IMR-90 (cell line): ENCODE measurements at regions not wholly inside any gene's neighbourhood (a gene's known extent, or its start where the extent isn't known, plus 50 kb on each side); places are given as distances from the start of the nearest gene placed in this dataset.

ENCODE experiments used
- ATAC-seq: fragments of 200-7000 bp; cut with Tn5 transposase; 2 replicates; pipeline ENCODE4 v1.9.1; 2020; ENCODE audit warnings: low read depth, mild to moderate bottlenecking, moderate library complexity
- BruUV-seq: library from RNA; stranded (reverse); fragments of 400-500 nt; replicated peaks from 2 replicates; lab custom pipeline; 2021; lab: Mats Ljungman, UMichigan
- CTCF ChIA-PET: fragments of 300-600 bp; formaldehyde crosslinking; extraction: SDS; loops from one replicate; lab custom pipeline; 2021; ENCODE audit warnings: antibody characterized with exemption; lab: Yijun Ruan, JAX
- POLR2A ChIA-PET: fragments of 300-600 bp; sonication (Branson Sonifier 250); formaldehyde crosslinking; loops from one replicate; lab custom pipeline; 2022; ENCODE audit warnings: antibody characterized with exemption; ENCODE audit not compliant: unreplicated experiment; lab: Charles Lee
- DNase-seq: peaks from one replicate; pipeline ENCODE4 v3.0.0; 2013
- H2AFZ ChIP-seq: replicated peaks from 2 replicates; pipeline ENCODE3; 2013; ENCODE audit warnings: low read length, mild to moderate bottlenecking; ENCODE audit not compliant: poor library complexity
- H2AK5ac ChIP-seq: 2 replicates; pipeline ENCODE4 v1.6.1; 2013; ENCODE audit warnings: low read depth, low read length, inconsistent platforms
- H2AK9ac ChIP-seq: replicated peaks from 2 replicates; pipeline ENCODE3; 2013; ENCODE audit warnings: mild to moderate bottlenecking, low read depth, low read length, moderate library complexity; ENCODE audit not compliant: poor library complexity
- H2BK120ac ChIP-seq: 2 replicates; pipeline ENCODE4 v1.6.1; 2013; ENCODE audit warnings: low read depth, low read length, inconsistent platforms
- H2BK15ac ChIP-seq: 3 replicates; pipeline ENCODE4 v1.6.1; 2013; ENCODE audit warnings: low read depth, low read length, inconsistent platforms
- H2BK20ac ChIP-seq: 2 replicates; pipeline ENCODE4 v1.6.1; 2013; ENCODE audit warnings: low read depth, mild to moderate bottlenecking, inconsistent platforms, low read length, moderate library complexity
- H2BK5ac ChIP-seq: 2 replicates; pipeline ENCODE4 v1.6.1; 2013; ENCODE audit warnings: mild to moderate bottlenecking, low read depth, low read length, inconsistent platforms; ENCODE audit not compliant: poor library complexity, severe bottlenecking
- H3K14ac ChIP-seq: replicated peaks from 2 replicates; pipeline ENCODE4 v1.6.1; 2013; ENCODE audit warnings: low read depth, low read length, inconsistent platforms
- H3K18ac ChIP-seq: 2 replicates; pipeline ENCODE4 v1.6.1; 2013; ENCODE audit warnings: low read depth, low read length, control low read depth
- H3K23ac ChIP-seq: 2 replicates; pipeline ENCODE4 v1.6.1; 2013; ENCODE audit warnings: low read depth, low read length, inconsistent platforms
- H3K27ac ChIP-seq: 2 replicates; pipeline ENCODE4 v1.5.1; 2013; ENCODE audit warnings: mild to moderate bottlenecking, control low read depth, low read length; ENCODE audit not compliant: insufficient read depth
- H3K27me3 ChIP-seq: 2 replicates; pipeline ENCODE4 v1.6.1; 2013; ENCODE audit warnings: low read length; ENCODE audit not compliant: control insufficient read depth, insufficient read depth
- H3K36me3 ChIP-seq: 2 replicates; pipeline ENCODE4 v1.6.1; 2013; ENCODE audit warnings: low read length, mixed read lengths; ENCODE audit not compliant: control insufficient read depth, insufficient read depth
- H3K4ac ChIP-seq: 2 replicates; pipeline ENCODE4 v1.6.1; 2013; ENCODE audit warnings: low read depth, low read length, inconsistent platforms
- H3K4me1 ChIP-seq: 2 replicates; pipeline ENCODE4 v1.6.1; 2013; ENCODE audit warnings: low read length, mixed read lengths; ENCODE audit not compliant: control insufficient read depth, insufficient read depth
- H3K4me2 ChIP-seq: 2 replicates; pipeline ENCODE4 v1.6.1; 2013; ENCODE audit warnings: low read depth, mild to moderate bottlenecking, control low read depth, low read length, moderate library complexity
- H3K4me3 ChIP-seq: 2 replicates; pipeline ENCODE4 v1.5.1; 2013; ENCODE audit warnings: low read depth, mild to moderate bottlenecking, control low read depth, low read length, moderate library complexity; ENCODE audit not compliant: insufficient read depth
- H3K56ac ChIP-seq: 2 replicates; pipeline ENCODE4 v1.6.1; 2013; ENCODE audit warnings: low read length, inconsistent platforms; ENCODE audit not compliant: insufficient read depth; ENCODE audit errors: extremely low read depth
- H3K79me1 ChIP-seq, 2 experiments: 2 replicates each; pipeline ENCODE4 v1.6.1; 2013; ENCODE audit warnings: low read length in 2 of 2, inconsistent platforms in 1 of 2, low read depth in 1 of 2
- H3K9ac ChIP-seq: 2 replicates; pipeline ENCODE4 v1.6.1; 2013; ENCODE audit warnings: low read depth, low read length, control low read depth
- H3K9me1 ChIP-seq: 2 replicates; pipeline ENCODE4 v1.6.1; 2013; ENCODE audit warnings: low read length, inconsistent platforms; ENCODE audit not compliant: insufficient read depth
- H3K9me3 ChIP-seq: 2 replicates; pipeline ENCODE4 v1.6.1; 2013; ENCODE audit warnings: low read length; ENCODE audit not compliant: control insufficient read depth, insufficient read depth
- H4K20me1 ChIP-seq: 2 replicates; pipeline ENCODE4 v1.6.1; 2013; ENCODE audit warnings: low read length, inconsistent platforms; ENCODE audit not compliant: insufficient read depth
- H4K5ac ChIP-seq: 2 replicates; pipeline ENCODE4 v1.6.1; 2013; ENCODE audit warnings: mild to moderate bottlenecking, low read depth, low read length, control low read depth
- H4K8ac ChIP-seq, 2 experiments: 2 replicates each; pipeline ENCODE4 v1.6.1; 2013; ENCODE audit warnings: low read depth in 2 of 2, low read length in 2 of 2, control low read depth in 1 of 2, inconsistent platforms in 1 of 2
- H4K91ac ChIP-seq: 2 replicates; pipeline ENCODE4 v1.6.1; 2013; ENCODE audit warnings: low read depth, low read length, inconsistent platforms; ENCODE audit not compliant: insufficient read depth
- BHLHE40 ChIP-seq: fragments of 150-350 bp; IDR thresholded peaks from 2 replicates; pipeline ENCODE4 v1.6.1; 2016; ENCODE audit warnings: mild to moderate bottlenecking, low read depth, low read length
- CEBPB ChIP-seq: IDR thresholded peaks from 2 replicates; pipeline ENCODE4 v1.6.1; 2012; ENCODE audit warnings: low read depth, low read length, improper control_type of control experiment
- CHD1 ChIP-seq: IDR thresholded peaks from 2 replicates; pipeline ENCODE4 v1.6.1; 2012; ENCODE audit warnings: low read depth, low read length, improper control_type of control experiment
- CTCF ChIP-seq: conservative IDR thresholded peaks from 2 replicates; pipeline ENCODE4 v1.5.1; 2012; ENCODE audit warnings: mild to moderate bottlenecking, low read depth, low read length, improper control_type of control experiment
- ELK1 ChIP-seq: fragments of 150-350 bp; IDR thresholded peaks from 2 replicates; pipeline ENCODE4 v1.6.1; 2016; ENCODE audit warnings: low read depth, mild to moderate bottlenecking, low read length, moderate library complexity, borderline replicate concordance
- FOS ChIP-seq: fragments of 150-350 bp; IDR thresholded peaks from 2 replicates; pipeline ENCODE4 v1.6.1; 2016; ENCODE audit warnings: low read depth, low read length
- MAFK ChIP-seq: IDR thresholded peaks from 2 replicates; pipeline ENCODE4 v1.6.1; 2012; ENCODE audit warnings: low read depth, low read length, improper control_type of control experiment
- MAZ ChIP-seq: IDR thresholded peaks from 2 replicates; pipeline ENCODE4 v1.6.1; 2012; ENCODE audit warnings: low read depth, mild to moderate bottlenecking, low read length, improper control_type of control experiment, moderate library complexity, borderline replicate concordance
- MXI1 ChIP-seq: IDR thresholded peaks from 2 replicates; pipeline ENCODE4 v1.6.1; 2012; ENCODE audit warnings: low read depth, mild to moderate bottlenecking, low read length, moderate library complexity, borderline replicate concordance
- NFE2L2 ChIP-seq: fragments of 150-350 bp; IDR thresholded peaks from 2 replicates; pipeline ENCODE4 v1.6.1; 2016; ENCODE audit warnings: low read depth, mild to moderate bottlenecking, low read length
- POLR2A ChIP-seq: IDR thresholded peaks from 2 replicates; pipeline ENCODE4 v1.6.1; 2012; ENCODE audit warnings: mild to moderate bottlenecking, low read depth, low read length
- RAD21 ChIP-seq: IDR thresholded peaks from 2 replicates; pipeline ENCODE4 v1.6.1; 2012; ENCODE audit warnings: low read length, improper control_type of control experiment
- RCOR1 ChIP-seq: IDR thresholded peaks from 2 replicates; pipeline ENCODE4 v1.6.1; 2012; ENCODE audit warnings: mild to moderate bottlenecking, low read length, improper control_type of control experiment; ENCODE audit not compliant: insufficient replicate concordance
- RFX5 ChIP-seq: IDR thresholded peaks from 2 replicates; pipeline ENCODE4 v1.8.0; 2012; ENCODE audit warnings: low read depth, mild to moderate bottlenecking, low read length, moderate library complexity
- SMC3 ChIP-seq: fragments of 150-350 bp; IDR thresholded peaks from 2 replicates; pipeline ENCODE4 v1.6.1; 2016; ENCODE audit warnings: low read depth, mild to moderate bottlenecking, antibody characterized with exemption, low read length, moderate library complexity
- USF2 ChIP-seq: fragments of 150-350 bp; IDR thresholded peaks from 2 replicates; pipeline ENCODE4 v1.6.1; 2017; ENCODE audit warnings: mild to moderate bottlenecking, antibody characterized with exemption, low read length, low read depth
- WGBS, 2 experiments: methylation state at CpG; one replicate each; pipeline versions ENCODE4 v1.1.5 to v1.1.7; 2013; ENCODE audit warnings: missing lambda C conversion rate in 2 of 2; ENCODE audit not compliant: insufficient read length in 1 of 2; ENCODE audit errors: extremely low coverage in 2 of 2; 5-methylcytosine and 5-hydroxymethylcytosine counted together
- dilution Hi-C: fragments of 300-500 bp; cut with HindIII; formaldehyde crosslinking; loops from one replicate; pipeline ENCODE4 v1.14.3; 2018; ENCODE audit warnings: low sequenced_read_pairs; ENCODE audit not compliant: unreplicated experiment
- in situ Hi-C: fragments of 300-500 bp; cut with MboI; formaldehyde crosslinking; loops from 3 replicates; pipeline ENCODE4 v1.14.3; 2019; ENCODE audit warnings: low sequenced_read_pairs, inconsistent platforms, mixed read lengths
- intact Hi-C: fragments of 100-400 bp; cut with micrococcal nuclease; formaldehyde crosslinking; loops from 2 replicates; pipeline ENCODE4 v1.10.0; 2022

GRCh38 chr2:29981402-29981801, 60.0 kb upstream of the ALK start:
- 48% methylated on average over 2 of the region's 4 CpGs; no CpG with 5 or more reads in 1 of the 2 experiments for WGBS, 2 experiments
- no peak overlapping the region for H3K56ac ChIP-seq
- no peaks in the 10 kb centered on the region for H3K4me1 ChIP-seq
- H3K4me3 ChIP-seq: no peak overlapping the region
- dilution Hi-C loops (no loop called here), in situ Hi-C loops (no loop called here), intact Hi-C loops (no loop called here)
- H3K4me2 ChIP-seq: no peak overlapping the region
- no peak overlapping the region for H2AK9ac ChIP-seq
- no peaks in the 10 kb centered on the region for H3K36me3 ChIP-seq
- no peak overlapping the region for H3K27ac ChIP-seq
- no peak overlapping the region for H2BK120ac ChIP-seq
- no peaks in the 10 kb centered on the region for H3K9me3 ChIP-seq
- no peaks in the 10 kb centered on the region for H3K27me3 ChIP-seq
- H4K20me1 ChIP-seq: no peaks in the 10 kb centered on the region
- POLR2A ChIA-PET: no interaction called here
- no peak overlapping the region for H4K8ac ChIP-seq
- no peak overlapping the region for H2BK5ac ChIP-seq
- H3K9ac ChIP-seq: no peak overlapping the region
- no peak overlapping the region for H3K23ac ChIP-seq
- no peaks in the 10 kb centered on the region for H3K9me1 ChIP-seq
- BruUV-seq: no TSS peak
- no peak overlapping the region for H2BK20ac ChIP-seq
- H2AFZ ChIP-seq: no peak overlapping the region
- H2AK5ac ChIP-seq: no peak overlapping the region
- ATAC-seq (no peak), DNase-seq (no peak)
- H3K14ac ChIP-seq: no peak overlapping the region
- no peak overlapping the region for H3K4ac ChIP-seq
- no peak overlapping the region for H4K91ac ChIP-seq
- no peak overlapping the region for H4K5ac ChIP-seq
- TF ChIP-seq USF2 (no peak), BHLHE40 (no peak), NFE2L2 (no peak), CHD1 (no peak), MAFK (no peak), RCOR1 (no peak), CEBPB (no peak), ELK1 (no peak), RAD21 (no peak), MAZ (no peak), FOS (no peak), RFX5 (no peak), CTCF (no peak), POLR2A (no peak), SMC3 (no peak), MXI1 (no peak)
- no peaks in the 10 kb centered on the region for H3K79me1 ChIP-seq
- H2BK15ac ChIP-seq: no peak overlapping the region
- H3K18ac ChIP-seq: no peak overlapping the region
- CTCF ChIA-PET: no interaction called here
